ENCODE measurements at regions not wholly inside any gene's neighbourhood (a gene's known extent, or its start where the extent isn't known, plus 50 kb on each side); places are given as distances from the start of the nearest gene placed in this dataset.

DNA sequence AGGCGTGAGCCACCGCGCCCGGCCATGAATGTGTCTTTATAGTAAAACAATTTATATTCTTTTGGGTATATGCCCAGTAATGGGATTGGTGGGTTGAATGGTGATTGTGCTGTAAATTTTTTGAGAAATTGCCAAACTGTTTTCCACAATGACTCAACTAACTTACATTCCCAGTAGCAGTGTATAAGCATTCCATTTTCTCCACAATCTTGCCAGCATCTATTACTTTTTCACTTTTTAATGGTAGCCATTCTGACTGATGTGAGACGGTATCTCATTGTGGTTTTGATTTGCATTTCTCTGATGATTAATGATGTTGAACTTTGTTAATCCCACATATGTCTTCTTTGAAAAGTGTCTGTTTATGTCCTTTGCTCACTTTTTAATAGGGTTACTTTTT lies 1187.9 kb downstream of the XPNPEP1 start:
- H3K27ac ChIP-seq (ENCODE audit: insufficient read depth, low read length): no peak overlapping the region
- H3K27me3 ChIP-seq (ENCODE audit: control insufficient read depth, insufficient read depth, low read length): no peaks in the 10 kb centered on the region
- no peaks in the 10 kb centered on the region for H3K9me3 ChIP-seq (ENCODE audit: control insufficient read depth, insufficient read depth, low read depth, low read length)
- TF ChIP-seq, protein P1, sequence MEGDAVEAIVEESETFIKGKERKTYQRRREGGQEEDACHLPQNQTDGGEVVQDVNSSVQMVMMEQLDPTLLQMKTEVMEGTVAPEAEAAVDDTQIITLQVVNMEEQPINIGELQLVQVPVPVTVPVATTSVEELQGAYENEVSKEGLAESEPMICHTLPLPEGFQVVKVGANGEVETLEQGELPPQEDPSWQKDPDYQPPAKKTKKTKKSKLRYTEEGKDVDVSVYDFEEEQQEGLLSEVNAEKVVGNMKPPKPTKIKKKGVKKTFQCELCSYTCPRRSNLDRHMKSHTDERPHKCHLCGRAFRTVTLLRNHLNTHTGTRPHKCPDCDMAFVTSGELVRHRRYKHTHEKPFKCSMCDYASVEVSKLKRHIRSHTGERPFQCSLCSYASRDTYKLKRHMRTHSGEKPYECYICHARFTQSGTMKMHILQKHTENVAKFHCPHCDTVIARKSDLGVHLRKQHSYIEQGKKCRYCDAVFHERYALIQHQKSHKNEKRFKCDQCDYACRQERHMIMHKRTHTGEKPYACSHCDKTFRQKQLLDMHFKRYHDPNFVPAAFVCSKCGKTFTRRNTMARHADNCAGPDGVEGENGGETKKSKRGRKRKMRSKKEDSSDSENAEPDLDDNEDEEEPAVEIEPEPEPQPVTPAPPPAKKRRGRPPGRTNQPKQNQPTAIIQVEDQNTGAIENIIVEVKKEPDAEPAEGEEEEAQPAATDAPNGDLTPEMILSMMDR (conservative IDR thresholded peaks at IDR 0.05 in 1 of 2, IDR thresholded peaks at IDR 0.05 in 1 of 2; ENCODE audit: low read depth in 1 of 2, low read length in 2 of 2): no peak
- no peak for TF ChIP-seq EZH2 (IDR thresholded peaks at IDR 0.05; ENCODE audit: low read length, missing control alignments)
- H2AFZ ChIP-seq (ENCODE audit: low read length): no peak overlapping the region
- H3K4me1 ChIP-seq (ENCODE audit: control insufficient read depth, extremely low read depth, insufficient read depth, low read length): no peaks in the 10 kb centered on the region
- peak; percentile 8 to 97 for DNase-seq (ENCODE audit: low read depth in 2 of 2)
- H4K20me1 ChIP-seq (ENCODE audit: control insufficient read depth, extremely low read depth, insufficient read depth, low read length): no peaks in the 10 kb centered on the region
- H3K4me2 ChIP-seq (ENCODE audit: extremely low read depth, insufficient read depth, low read length): no peak overlapping the region
- no peak overlapping the region for H3K4me3 ChIP-seq (replicated peaks in 1 of 4; ENCODE audit: control extremely low read depth in 1 of 4, insufficient read depth in 1 of 4, low read depth in 3 of 4, low read length in 4 of 4)
- no peaks in the 10 kb centered on the region for H3K36me3 ChIP-seq (ENCODE audit: control insufficient read depth, insufficient read depth, low read length)
- no peak overlapping the region for H3K9ac ChIP-seq (ENCODE audit: insufficient read depth, low read length)
- no peaks in the 10 kb centered on the region for H3K79me2 ChIP-seq (ENCODE audit: control insufficient read depth, insufficient read depth, low read length)

DNA sequence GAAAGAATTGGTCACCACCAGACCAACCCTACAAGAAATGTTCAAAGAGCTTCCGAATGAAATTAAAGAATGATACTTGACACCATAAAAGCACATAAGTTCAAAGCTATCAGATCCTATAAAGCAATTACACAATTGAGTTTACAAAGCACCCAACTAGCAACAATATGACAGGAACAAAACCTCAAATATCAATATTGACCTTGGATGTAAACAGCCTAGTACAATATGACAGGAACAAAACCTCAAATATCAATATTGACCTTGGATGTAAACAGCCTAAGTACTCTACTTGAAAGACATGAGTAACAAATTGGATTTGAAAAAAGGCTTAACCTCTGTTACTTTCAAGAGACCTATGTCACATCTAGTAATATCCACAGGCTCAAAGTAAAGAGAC lies 1201.4 kb downstream of the XPNPEP1 start:
- H3K4me1 ChIP-seq (ENCODE audit: control insufficient read depth, extremely low read depth, insufficient read depth, low read length): no peaks in the 10 kb centered on the region
- H3K9ac ChIP-seq (ENCODE audit: insufficient read depth, low read length): no peak overlapping the region
- H4K20me1 ChIP-seq (ENCODE audit: control insufficient read depth, extremely low read depth, insufficient read depth, low read length): no peaks in the 10 kb centered on the region
- no peaks in the 10 kb centered on the region for H3K36me3 ChIP-seq (ENCODE audit: control insufficient read depth, insufficient read depth, low read length)
- no peaks in the 10 kb centered on the region for H3K79me2 ChIP-seq (ENCODE audit: control insufficient read depth, insufficient read depth, low read length)
- DNase-seq (ENCODE audit: low read depth in 2 of 2): no peak
- H3K9me3 ChIP-seq (ENCODE audit: control insufficient read depth, insufficient read depth, low read depth, low read length): no peaks in the 10 kb centered on the region
- H2AFZ ChIP-seq (ENCODE audit: low read length): no peak overlapping the region
- TF ChIP-seq, protein P1 (conservative IDR thresholded peaks at IDR 0.05 in 1 of 2, IDR thresholded peaks at IDR 0.05 in 1 of 2; ENCODE audit: low read depth in 1 of 2, low read length in 2 of 2): no peak
- no peak for TF ChIP-seq EZH2 (IDR thresholded peaks at IDR 0.05; ENCODE audit: low read length, missing control alignments)
- H3K4me3 ChIP-seq (replicated peaks in 1 of 4; ENCODE audit: control extremely low read depth in 1 of 4, insufficient read depth in 1 of 4, low read depth in 3 of 4, low read length in 4 of 4): no peak overlapping the region
- no peak overlapping the region for H3K4me2 ChIP-seq (ENCODE audit: extremely low read depth, insufficient read depth, low read length)
- no peaks in the 10 kb centered on the region for H3K27me3 ChIP-seq (ENCODE audit: control insufficient read depth, insufficient read depth, low read length)
- no peak overlapping the region for H3K27ac ChIP-seq (ENCODE audit: insufficient read depth, low read length)

DNA sequence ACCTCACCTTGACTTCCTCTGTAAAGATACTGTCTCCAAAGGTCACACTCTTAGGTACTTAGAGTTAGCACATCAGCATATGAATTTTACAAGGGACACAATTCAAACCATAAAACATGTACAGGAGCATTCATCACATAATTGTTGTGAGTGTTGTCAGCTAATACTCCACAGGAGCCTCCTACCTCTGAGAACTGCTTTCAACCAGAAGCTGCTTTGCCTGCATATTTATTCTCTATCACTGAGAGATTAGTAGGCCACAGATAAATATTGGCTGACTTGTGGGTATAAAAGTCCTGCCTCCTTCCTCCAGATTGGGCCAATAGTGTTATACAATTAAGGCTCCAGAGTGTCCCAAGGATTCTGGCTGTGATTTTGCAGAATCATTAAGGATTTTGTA lies 1207.0 kb downstream of the XPNPEP1 start:
- Histone ChIP-seq H2AFZ (ENCODE audit: low read length) (no peak overlapping the region), H3K27ac (ENCODE audit: insufficient read depth, low read length) (no peak overlapping the region)
- TF ChIP-seq, protein P1 (conservative IDR thresholded peaks at IDR 0.05 in 1 of 2, IDR thresholded peaks at IDR 0.05 in 1 of 2; ENCODE audit: low read depth in 1 of 2, low read length in 2 of 2): no peak
- TF ChIP-seq EZH2 (IDR thresholded peaks at IDR 0.05; ENCODE audit: low read length, missing control alignments): no peak

More for the DNA sequence above, 1207.0 kb downstream of the XPNPEP1 start:
- Histone ChIP-seq H3K27me3 (ENCODE audit: control insufficient read depth, insufficient read depth, low read length) (no peaks in the 10 kb centered on the region), H3K4me2 (ENCODE audit: extremely low read depth, insufficient read depth, low read length) (no peak overlapping the region), H3K9ac (ENCODE audit: insufficient read depth, low read length) (no peak overlapping the region), H3K9me3 (ENCODE audit: control insufficient read depth, insufficient read depth, low read depth, low read length) (no peaks in the 10 kb centered on the region), H3K4me1 (ENCODE audit: control insufficient read depth, extremely low read depth, insufficient read depth, low read length) (no peaks in the 10 kb centered on the region), H4K20me1 (ENCODE audit: control insufficient read depth, extremely low read depth, insufficient read depth, low read length) (no peaks in the 10 kb centered on the region), H3K36me3 (ENCODE audit: control insufficient read depth, insufficient read depth, low read length) (no peaks in the 10 kb centered on the region), H3K79me2 (ENCODE audit: control insufficient read depth, insufficient read depth, low read length) (no peaks in the 10 kb centered on the region), H3K4me3 (replicated peaks in 1 of 4; ENCODE audit: control extremely low read depth in 1 of 4, insufficient read depth in 1 of 4, low read depth in 3 of 4, low read length in 4 of 4) (no peak overlapping the region)
- DNase-seq (ENCODE audit: low read depth in 2 of 2): no peak

Measured in fibroblast of lung (primary cell).